D721Med (cell line): ENCODE measurements at regions not wholly inside any gene's neighbourhood (a gene's known extent, or its start where the extent isn't known, plus 50 kb on each side); places are given as distances from the start of the nearest gene placed in this dataset.

Source experiments
- DNase-seq: peaks from one replicate; pipeline ENCODE4 v3.0.0; 2011; ENCODE audit warnings: low spot score; ENCODE audit not compliant: insufficient read length
- FAIRE-seq: peaks from 2 replicates; lab custom pipeline; 2011; peaks lifted over from hg19 to GRCh38; lab: Jason Lieb, UNC
- CTCF ChIP-seq: IDR thresholded peaks from 2 replicates; pipeline ENCODE4 v1.5.1; 2012; ENCODE audit warnings: mild to moderate bottlenecking, control low read depth; ENCODE audit not compliant: insufficient read depth; ENCODE audit errors: missing control alignments

GRCh38 chr13:104106705-104107393 lies 1040.6 kb upstream of the SLC10A2 start:
- DNase-seq (no peak), FAIRE-seq (no peak)
- TF ChIP-seq CTCF: no peak

- DNase-seq (no peak), FAIRE-seq (no peak)
- TF ChIP-seq CTCF: no peak
Observed at GRCh38 chr13:104105418-104106355, 1039.5 kb upstream of the SLC10A2 start.

GRCh38 chr13:104099750-104100149 lies 1033.5 kb upstream of the SLC10A2 start:
- TF ChIP-seq CTCF: no peak
- DNase-seq: no peak

GRCh38 chr13:104098421-104098820 lies 1032.2 kb upstream of the SLC10A2 start:
- DNase-seq: no peak
- TF ChIP-seq CTCF: no peak
- no peak for FAIRE-seq

More at GRCh38 chr13:104099750-104100149, 1033.5 kb upstream of the SLC10A2 start:
- no peak for FAIRE-seq

GRCh38 chr13:104086759-104087158 lies 1020.5 kb upstream of the SLC10A2 start:
- no peak for FAIRE-seq
- no peak for TF ChIP-seq CTCF
- DNase-seq: no peak

- DNase-seq (no peak), FAIRE-seq (no peak)
- TF ChIP-seq CTCF: no peak
Observed at GRCh38 chr13:104086210-104086609, 1020.0 kb upstream of the SLC10A2 start.
